Endothelial cell of umbilical vein (primary cell): ENCODE measurements at regions not wholly inside any gene's neighbourhood (a gene's known extent, or its start where the extent isn't known, plus 50 kb on each side); places are given as distances from the start of the nearest gene placed in this dataset.

ENCODE experiments used
- POLR2A ChIP-seq: IDR thresholded peaks from 2 replicates; pipeline ENCODE4 v1.6.1; 2012; ENCODE audit warnings: low read depth, mild to moderate bottlenecking, control low read depth, low read length
- TF ChIP-seq, protein P1 (sequence below), 2 donors: IDR thresholded peaks; 1 replicate in 1 of 2; 2 replicates in 1 of 2; pipeline ENCODE4 v1.5.1; 2011; ENCODE audit warnings: low read length in 2 of 2, mild to moderate bottlenecking in 2 of 2, moderate library complexity in 2 of 2, control low read depth in 1 of 2, inconsistent platforms in 1 of 2, low read depth in 1 of 2; ENCODE audit not compliant: insufficient read depth in 1 of 2; ENCODE audit errors: extremely low read depth in 1 of 2

DNA sequence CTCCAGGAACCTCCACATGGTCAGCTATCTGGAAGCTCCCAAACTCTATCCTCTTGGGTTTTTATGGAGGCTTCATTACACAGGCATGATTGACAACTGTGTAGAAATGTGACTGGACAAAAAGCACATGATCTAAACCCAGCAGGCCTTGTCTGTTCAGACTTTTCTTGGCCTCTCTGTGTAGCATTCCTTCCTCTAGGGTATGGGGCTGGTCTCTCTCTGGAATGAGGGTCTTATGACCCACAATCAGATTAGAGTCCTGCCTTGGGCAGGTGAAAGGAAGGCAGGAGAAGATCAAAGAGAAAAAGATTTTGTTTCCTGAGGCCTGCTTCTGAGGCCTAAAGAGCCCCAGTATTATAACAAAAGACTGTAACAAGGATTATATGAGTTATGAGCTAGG, 162.7 kb downstream of the SP3 start:
- TF ChIP-seq, protein P1, sequence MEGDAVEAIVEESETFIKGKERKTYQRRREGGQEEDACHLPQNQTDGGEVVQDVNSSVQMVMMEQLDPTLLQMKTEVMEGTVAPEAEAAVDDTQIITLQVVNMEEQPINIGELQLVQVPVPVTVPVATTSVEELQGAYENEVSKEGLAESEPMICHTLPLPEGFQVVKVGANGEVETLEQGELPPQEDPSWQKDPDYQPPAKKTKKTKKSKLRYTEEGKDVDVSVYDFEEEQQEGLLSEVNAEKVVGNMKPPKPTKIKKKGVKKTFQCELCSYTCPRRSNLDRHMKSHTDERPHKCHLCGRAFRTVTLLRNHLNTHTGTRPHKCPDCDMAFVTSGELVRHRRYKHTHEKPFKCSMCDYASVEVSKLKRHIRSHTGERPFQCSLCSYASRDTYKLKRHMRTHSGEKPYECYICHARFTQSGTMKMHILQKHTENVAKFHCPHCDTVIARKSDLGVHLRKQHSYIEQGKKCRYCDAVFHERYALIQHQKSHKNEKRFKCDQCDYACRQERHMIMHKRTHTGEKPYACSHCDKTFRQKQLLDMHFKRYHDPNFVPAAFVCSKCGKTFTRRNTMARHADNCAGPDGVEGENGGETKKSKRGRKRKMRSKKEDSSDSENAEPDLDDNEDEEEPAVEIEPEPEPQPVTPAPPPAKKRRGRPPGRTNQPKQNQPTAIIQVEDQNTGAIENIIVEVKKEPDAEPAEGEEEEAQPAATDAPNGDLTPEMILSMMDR (IDR thresholded peaks at IDR 0.05; ENCODE audit: extremely low read depth in 1 of 2, insufficient read depth in 1 of 2, low read depth in 1 of 2, low read length in 2 of 2) = no peak
- TF ChIP-seq POLR2A = no peak
